UCSD-AML1 (cell line): ENCODE measurements at regions not wholly inside any gene's neighbourhood (a gene's known extent, or its start where the extent isn't known, plus 50 kb on each side); places are given as distances from the start of the nearest gene placed in this dataset.

Source experiments
- DNase-seq: peaks from one replicate; lab custom pipeline; 2025; ENCODE audit not compliant: unreplicated experiment; lab: John Stamatoyannopoulos, UW

- no peak for DNase-seq
Measured at GRCh38 chr16:47972246-47972985, 183.4 kb downstream of the ABCC12 start.

DNA sequence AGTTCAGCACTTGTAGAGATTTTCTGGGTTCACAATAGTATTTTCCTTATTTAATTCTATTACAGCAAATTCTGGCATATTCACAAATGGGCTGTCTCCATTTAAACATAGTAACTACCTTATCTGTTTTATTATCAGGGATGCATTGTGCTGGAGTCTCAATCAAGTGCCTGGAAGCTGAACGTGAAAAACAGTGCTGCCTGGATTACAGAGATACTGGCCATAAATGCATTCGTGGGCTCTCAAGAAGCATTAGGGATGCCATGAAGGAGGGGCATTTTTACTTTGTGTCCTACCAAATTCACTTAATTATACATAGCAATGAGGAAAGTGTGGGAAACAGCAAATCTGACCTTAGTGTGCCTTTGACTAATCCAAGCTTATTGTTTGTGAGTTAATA, 184.6 kb downstream of the ABCC12 start:
- DNase-seq = no peak

- no peak for DNase-seq
Measured at GRCh38 chr16:47970291-47970931, 185.4 kb downstream of the ABCC12 start.

DNA sequence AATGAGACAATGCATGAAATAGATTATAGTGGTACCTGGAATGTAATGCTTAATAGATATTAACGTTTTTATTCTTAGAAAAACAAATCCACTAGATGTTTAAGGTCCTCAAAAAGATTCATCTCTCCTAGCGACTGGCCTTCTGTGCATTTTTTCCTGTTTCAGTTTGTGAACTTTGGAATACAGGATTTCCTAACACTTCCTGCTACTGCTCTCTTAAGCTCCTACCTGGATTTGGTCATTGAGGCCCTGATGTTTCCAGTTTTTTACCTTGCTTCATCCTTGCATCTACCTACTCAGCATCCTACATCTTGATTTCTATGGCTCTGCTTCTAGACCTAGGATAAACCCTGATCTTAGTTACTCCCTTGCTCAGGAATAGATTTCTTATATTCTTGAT, 188.4 kb downstream of the ABCC12 start:
- no peak for DNase-seq

- DNase-seq = no peak
Measured at GRCh38 chr16:47966325-47966724, 189.5 kb downstream of the ABCC12 start.

DNA sequence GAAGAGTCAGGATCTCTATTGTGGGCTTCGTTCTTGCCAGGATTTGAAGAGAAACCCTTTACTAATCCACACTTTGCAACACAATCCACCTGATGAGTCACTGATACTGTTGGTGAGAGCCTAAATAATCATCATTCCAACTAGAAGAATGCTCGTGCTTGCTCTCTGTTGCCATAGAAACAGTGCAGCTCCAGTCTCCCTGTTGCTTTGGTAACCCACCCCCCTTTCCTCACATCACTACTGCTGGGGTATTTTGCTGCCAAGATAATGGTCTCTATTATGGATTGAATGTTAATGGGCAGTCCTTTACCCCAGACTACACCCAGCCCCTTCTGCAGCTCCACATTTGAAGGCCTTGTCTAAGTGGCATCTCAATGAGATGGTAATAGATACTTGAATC, 190.4 kb downstream of the ABCC12 start:
- DNase-seq = no peak

DNA sequence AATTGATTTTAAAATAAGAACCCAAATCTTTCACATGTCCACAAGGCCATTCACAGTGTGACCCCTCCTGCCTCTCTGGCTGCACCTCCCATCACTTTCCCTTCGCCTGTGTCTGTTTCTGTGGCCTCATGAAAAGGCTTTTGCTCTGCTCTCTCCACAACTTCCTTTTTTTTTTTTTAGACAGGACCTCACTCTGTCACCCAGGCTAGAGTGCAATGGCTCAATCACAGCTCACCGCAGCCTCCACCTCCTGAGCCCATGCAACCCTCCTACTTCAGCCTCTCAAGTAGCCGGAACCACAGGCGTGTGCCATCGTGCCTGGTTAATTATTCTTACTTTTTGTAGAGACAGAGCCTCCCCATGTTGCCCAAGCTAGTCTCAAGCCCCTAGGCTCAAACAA, 197.1 kb downstream of the ABCC12 start:
- no peak for DNase-seq

- DNase-seq = no peak
Measured at GRCh38 chr16:47956916-47957315, 198.9 kb downstream of the ABCC12 start.

- DNase-seq = no peak
Measured at GRCh38 chr16:47949714-47950113, 206.1 kb downstream of the ABCC12 start.

GRCh38 chr16:47949276-47949675, 206.5 kb downstream of the ABCC12 start:
- no peak for DNase-seq

DNA sequence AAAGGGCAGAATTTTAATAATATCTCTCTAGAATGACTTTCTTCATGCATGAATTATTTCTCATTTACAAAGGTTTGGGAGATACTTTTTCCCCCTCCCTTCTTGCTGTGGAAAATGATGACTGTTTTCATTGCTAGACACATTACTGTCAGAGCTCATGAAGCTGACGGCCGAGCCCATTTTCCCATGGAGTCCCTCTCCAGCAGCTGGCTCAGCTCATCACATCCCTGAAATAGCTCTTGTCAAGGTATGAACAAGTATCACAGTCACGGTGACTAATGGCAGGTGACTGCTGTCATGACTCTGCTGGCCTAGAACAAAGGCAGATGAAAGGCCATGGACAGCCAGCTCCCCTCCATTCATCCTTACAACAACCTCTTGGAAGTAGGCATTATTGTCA, 208.1 kb downstream of the ABCC12 start:
- DNase-seq = no peak

- DNase-seq = no peak
Measured at GRCh38 chr16:47946092-47946491, 209.7 kb downstream of the ABCC12 start.

- DNase-seq = no peak
Measured at GRCh38 chr16:47944589-47944988, 211.2 kb downstream of the ABCC12 start.

DNA sequence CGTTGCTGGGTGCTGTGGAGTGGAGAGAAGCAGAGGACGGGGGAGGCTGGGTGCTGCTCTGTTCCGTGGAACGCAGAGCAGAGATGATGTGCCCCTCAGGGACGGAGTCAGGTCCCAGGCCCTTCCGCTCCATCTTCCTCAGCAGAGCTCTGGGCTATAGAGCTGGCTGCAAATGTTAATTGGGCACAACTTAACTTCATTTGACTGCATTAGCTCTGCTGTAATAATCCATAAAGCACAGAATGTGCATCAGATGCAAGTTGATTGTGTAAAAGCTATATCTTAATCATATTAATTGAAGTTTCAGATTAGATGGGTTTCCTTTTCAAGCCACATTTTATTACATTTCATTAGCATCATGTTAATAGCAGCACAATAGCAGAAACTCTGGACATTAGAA, 212.6 kb downstream of the ABCC12 start:
- DNase-seq = no peak

DNA sequence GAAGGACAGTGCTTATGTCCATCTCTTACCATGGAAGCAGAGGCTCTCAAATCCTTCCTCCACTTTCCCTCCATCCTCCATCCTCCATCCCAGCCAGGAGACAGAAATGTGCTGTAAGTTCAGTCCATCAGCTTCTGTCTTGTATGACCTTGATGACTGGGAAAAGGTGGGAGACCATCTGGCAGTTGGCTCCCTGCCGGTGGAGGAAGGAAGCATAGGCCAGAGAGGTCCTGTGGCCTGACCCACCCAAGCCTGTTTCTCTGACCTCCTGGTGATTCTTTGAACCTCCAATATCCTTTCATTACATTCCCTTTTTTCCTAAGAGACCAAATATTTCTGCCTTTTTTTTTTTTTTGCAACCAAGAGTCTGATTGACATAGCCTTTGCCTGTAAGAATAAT, 215.3 kb downstream of the ABCC12 start:
- DNase-seq = no peak

DNA sequence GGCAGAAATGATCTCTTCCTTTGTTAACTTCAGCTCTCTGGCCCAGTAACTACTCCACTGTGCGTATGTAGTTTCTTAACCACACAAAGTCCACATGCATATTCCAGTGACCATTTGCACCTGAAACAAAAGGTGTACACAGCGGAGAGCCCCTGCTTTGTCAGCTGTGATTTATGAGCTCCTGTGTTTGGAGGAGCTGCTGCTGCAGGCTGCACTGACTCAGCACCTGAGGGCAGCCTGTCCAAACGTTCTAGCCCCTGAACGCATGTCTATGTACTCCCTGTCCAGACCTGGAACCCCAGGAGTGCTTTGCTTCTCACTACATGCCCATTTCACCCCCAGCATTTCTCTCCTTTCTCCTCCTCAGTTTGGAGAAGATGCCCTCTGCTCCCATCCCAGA, 216.1 kb downstream of the ABCC12 start:
- DNase-seq = no peak

- DNase-seq = no peak
Measured at GRCh38 chr16:47938272-47938671, 217.5 kb downstream of the ABCC12 start.

- DNase-seq = no peak
Measured at GRCh38 chr16:47928008-47928407, 227.8 kb downstream of the ABCC12 start.

DNA sequence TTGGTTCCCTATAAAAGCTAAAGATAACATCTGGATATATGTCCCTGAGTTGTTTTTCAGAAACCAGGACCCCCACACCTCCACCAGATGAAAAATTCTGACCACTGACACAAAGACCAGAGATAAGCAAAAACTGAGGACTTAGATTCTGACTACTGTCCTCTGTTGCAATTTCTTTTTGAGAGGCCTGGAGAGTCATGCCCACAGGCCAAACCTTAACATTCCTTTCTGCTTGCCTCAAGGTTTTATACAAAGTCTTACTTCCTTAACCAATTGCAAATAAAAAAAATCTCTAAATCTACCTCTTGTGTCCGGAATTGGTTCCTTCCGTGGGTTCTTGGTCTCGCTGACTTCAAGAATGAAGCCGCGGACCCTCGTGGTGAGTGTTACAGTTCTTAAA, 228.5 kb downstream of the ABCC12 start:
- DNase-seq = no peak

GRCh38 chr16:47925811-47926460, 229.9 kb downstream of the ABCC12 start:
- DNase-seq = no peak

DNA sequence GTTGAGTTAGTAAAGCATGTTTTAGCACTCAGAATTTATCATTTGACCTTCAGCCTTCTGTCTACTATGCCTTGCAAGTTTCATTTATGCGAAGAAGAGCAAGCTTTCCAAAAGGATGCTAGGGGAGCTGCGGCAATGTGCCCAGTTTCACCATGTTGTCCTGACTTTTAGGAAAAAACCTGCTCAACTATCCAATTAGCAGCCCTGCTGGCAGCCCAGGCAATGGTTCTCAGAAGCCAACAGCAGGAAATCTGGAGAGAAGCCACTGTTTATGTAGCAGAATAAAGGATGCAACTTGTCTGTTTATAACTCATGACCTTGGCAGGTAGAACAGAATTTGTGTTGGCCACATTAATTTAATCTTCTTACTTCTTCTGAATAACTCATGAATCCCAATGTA, 230.8 kb downstream of the ABCC12 start:
- DNase-seq = no peak

GRCh38 chr16:47921535-47921934, 234.3 kb downstream of the ABCC12 start:
- no peak for DNase-seq
